Left lung (tissue), 4 donors: ENCODE measurements at regions not wholly inside any gene's neighbourhood (a gene's known extent, or its start where the extent isn't known, plus 50 kb on each side); places are given as distances from the start of the nearest gene placed in this dataset.

ENCODE experiments used
- ATAC-seq: fragments of 200-7000 bp; cut with Tn5 transposase; one replicate; pipeline ENCODE4 v1.9.1; 2020; ENCODE audit warnings: moderate library complexity
- DNase-seq, 4 donors: peaks; one replicate each; pipeline ENCODE4 v3.0.0-alpha.2; 2013 to 2020
- H3K27ac ChIP-seq, 2 donors: fragments of 200-600 bp; sonication (generic) in 1 of 2; one replicate each; pipeline versions ENCODE4 v1.5.0 to v1.8.0; 2020 to 2021
- H3K27me3 ChIP-seq, 2 donors: fragments of 200-600 bp; sonication (generic) in 1 of 2; one replicate each; pipeline versions ENCODE4 v1.5.0 to v1.8.0; 2020 to 2021
- H3K36me3 ChIP-seq, 2 donors: fragments of 200-600 bp; sonication (generic) in 1 of 2; one replicate each; pipeline versions ENCODE4 v1.5.0 to v1.8.0; 2020 to 2021
- H3K4me1 ChIP-seq, 2 donors: fragments of 200-600 bp; one replicate each; pipeline ENCODE4 v1.8.0; 2021
- H3K4me3 ChIP-seq, 2 donors: fragments of 200-600 bp; sonication (generic) in 1 of 2; one replicate each; pipeline versions ENCODE4 v1.5.0 to v1.8.0; 2020 to 2021; ENCODE audit warnings: mild to moderate bottlenecking in 1 of 2
- H3K9me3 ChIP-seq, 2 donors: fragments of 200-600 bp; sonication (generic) in 1 of 2; one replicate each; pipeline versions ENCODE4 v1.5.0 to v1.8.0; 2020 to 2021
- intact Hi-C, 2 donors: fragments of 100-400 bp; cut with DNase I; formaldehyde crosslinking; loops; one replicate each; pipeline versions ENCODE4 v1.11.2 to v1.14.2; 2022
- TF ChIP-seq, protein P1 (sequence below), 2 donors: fragments of 200-600 bp; sonication (generic) in 1 of 2; IDR thresholded peaks; one replicate each; pipeline versions ENCODE4 v1.5.0 to v1.8.0; 2021; ENCODE audit warnings: antibody characterized with exemption in 2 of 2
- donor health status: DM: no; HTN: yes; CAD: no.
- donor health status: DM: no; HTN: no; CAD: no.

DNA sequence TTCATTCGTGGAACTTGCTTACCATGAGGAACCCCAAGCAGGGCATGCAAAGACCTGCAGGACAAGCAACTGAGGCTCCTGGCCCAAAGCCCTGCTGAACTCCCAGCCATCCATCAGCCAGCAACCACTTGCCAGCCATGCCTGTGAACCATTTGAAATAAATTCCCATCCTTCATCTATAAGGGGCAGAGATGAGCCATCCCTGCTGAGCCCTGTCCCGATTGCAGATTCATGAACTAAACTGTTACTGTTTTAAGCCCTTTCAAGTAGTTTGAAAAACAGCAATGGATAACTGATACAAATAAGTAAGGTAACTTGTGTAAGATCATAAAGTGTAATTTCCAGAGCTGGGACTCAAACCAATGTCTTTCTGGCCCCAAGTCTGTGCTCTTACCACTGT, 114.4 kb upstream of the WSCD1 start:
- H3K27ac ChIP-seq = no peak overlapping the region
- ATAC-seq (no peak), DNase-seq (no peak)
- TF ChIP-seq, protein P1, sequence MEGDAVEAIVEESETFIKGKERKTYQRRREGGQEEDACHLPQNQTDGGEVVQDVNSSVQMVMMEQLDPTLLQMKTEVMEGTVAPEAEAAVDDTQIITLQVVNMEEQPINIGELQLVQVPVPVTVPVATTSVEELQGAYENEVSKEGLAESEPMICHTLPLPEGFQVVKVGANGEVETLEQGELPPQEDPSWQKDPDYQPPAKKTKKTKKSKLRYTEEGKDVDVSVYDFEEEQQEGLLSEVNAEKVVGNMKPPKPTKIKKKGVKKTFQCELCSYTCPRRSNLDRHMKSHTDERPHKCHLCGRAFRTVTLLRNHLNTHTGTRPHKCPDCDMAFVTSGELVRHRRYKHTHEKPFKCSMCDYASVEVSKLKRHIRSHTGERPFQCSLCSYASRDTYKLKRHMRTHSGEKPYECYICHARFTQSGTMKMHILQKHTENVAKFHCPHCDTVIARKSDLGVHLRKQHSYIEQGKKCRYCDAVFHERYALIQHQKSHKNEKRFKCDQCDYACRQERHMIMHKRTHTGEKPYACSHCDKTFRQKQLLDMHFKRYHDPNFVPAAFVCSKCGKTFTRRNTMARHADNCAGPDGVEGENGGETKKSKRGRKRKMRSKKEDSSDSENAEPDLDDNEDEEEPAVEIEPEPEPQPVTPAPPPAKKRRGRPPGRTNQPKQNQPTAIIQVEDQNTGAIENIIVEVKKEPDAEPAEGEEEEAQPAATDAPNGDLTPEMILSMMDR (IDR thresholded peaks at IDR 0.05) = no peak
- H3K27me3 ChIP-seq = peaks cover 0 to 36% of the 10 kb centered on the region in 2 donors
- H3K4me3 ChIP-seq = no peak overlapping the region
- intact Hi-C loops = no loop called here
- peaks cover 0 to 26% of the 10 kb centered on the region in 2 donors for H3K9me3 ChIP-seq
- no peaks in the 10 kb centered on the region for H3K36me3 ChIP-seq
- no peaks in the 10 kb centered on the region for H3K4me1 ChIP-seq

DNA sequence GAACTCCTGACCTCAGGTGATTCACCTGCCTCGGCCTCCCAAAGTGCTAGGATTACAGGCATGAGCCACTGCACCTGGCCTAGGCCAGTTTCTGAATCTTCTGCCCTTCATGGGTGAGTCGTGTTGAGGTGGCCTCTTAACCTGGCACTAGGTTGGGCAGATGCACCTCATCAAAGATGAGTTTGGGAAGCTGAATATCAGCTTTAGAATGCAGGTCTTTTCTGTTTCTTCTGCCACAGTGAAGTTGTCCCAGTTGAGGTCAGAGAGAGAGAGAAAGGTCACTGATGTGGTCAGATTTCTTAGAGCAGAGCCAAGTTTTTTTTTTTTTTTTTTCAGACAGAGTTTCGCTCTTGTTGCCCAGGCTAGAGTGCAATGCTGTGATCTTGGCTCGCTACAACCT, 111.3 kb upstream of the WSCD1 start:
- ATAC-seq (no peak), DNase-seq (no peak)
- TF ChIP-seq, protein P1 (IDR thresholded peaks at IDR 0.05) = no peak
- intact Hi-C loops = no loop called here
- H3K4me3 ChIP-seq = no peak overlapping the region
- H3K27me3 ChIP-seq = peaks cover 0 to 30% of the 10 kb centered on the region in 2 donors
- H3K27ac ChIP-seq = no peak overlapping the region
- no peaks in the 10 kb centered on the region for H3K4me1 ChIP-seq
- peaks cover 0 to 26% of the 10 kb centered on the region in 2 donors for H3K9me3 ChIP-seq
- H3K36me3 ChIP-seq = no peaks in the 10 kb centered on the region

DNA sequence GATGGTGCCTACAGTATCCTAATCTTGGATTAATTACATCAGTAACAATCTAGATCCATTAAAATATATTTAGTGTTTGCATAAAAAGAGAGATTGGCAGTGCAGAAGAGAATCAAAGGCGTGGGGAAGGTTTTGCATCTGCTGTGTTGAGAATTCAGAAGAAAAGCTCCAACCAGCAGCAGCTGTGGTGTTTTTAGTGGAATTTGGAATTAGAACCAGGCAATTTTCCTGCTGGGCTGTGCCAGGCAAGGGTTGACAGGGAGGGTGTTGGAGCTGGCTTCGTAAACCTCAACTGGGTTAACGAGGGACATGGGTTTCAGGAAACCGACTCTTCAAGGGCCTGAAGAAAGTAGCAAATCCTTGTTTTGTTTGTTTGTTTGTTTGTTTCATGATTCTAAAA, 107.8 kb upstream of the WSCD1 start:
- intact Hi-C loops = no loop called here
- Histone ChIP-seq H3K9me3 (peaks cover 0 to 2% of the 10 kb centered on the region in 2 donors), H3K4me3 (no peak overlapping the region), H3K4me1 (no peaks in the 10 kb centered on the region), H3K36me3 (no peaks in the 10 kb centered on the region), H3K27me3 (peaks cover 0 to 30% of the 10 kb centered on the region in 2 donors), H3K27ac (no peak overlapping the region)
- DNase-seq = no peak
- TF ChIP-seq, protein P1 (IDR thresholded peaks at IDR 0.05) = no peak
- no peak for ATAC-seq

DNA sequence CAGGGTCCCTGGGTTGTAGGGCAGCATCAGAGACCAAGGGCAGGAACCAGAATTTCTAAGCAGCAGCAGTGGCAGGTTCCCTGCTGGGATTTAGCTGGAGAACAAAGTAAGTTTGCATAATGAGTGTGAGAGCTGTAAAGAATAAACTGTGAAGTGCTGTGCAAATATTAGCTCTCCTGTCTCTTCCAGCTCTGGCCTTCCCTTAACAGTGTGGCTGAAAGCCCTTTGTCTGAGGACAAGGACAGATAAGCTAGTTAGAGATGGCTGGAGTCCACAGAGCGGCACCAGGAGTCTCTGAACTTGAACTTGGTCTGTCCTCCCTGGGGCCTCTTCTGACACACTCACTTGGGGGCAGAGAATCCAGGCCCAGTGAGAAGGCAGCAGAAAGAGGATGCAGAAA, 98.2 kb upstream of the WSCD1 start:
- intact Hi-C loops = no loop called here

DNA sequence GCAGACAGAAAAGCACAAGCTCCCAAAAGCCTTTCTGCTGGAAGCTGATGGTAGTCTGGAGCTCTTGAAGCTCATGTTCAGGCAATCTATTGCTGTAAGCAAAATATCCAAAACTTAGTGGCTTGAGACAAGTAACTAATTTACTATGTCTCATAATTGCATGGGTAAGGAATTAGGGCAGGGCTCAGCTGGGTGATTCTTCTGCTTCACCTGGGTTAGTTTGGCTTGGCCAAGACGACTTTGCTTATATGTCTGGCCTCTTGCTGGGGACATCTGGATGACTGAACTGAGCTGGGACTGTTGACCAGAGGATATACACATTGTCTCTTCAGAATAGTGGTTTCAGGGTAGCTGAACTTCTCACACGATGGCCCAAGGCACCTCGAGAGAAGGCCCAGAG, 96.8 kb upstream of the WSCD1 start:
- Histone ChIP-seq H3K9me3 (peaks cover 0 to 23% of the 10 kb centered on the region in 2 donors), H3K4me1 (no peaks in the 10 kb centered on the region), H3K4me3 (no peak overlapping the region), H3K27ac (no peak overlapping the region), H3K27me3 (peaks cover 0 to 5% of the 10 kb centered on the region in 2 donors), H3K36me3 (no peaks in the 10 kb centered on the region)
- DNase-seq (no peak), ATAC-seq (no peak)
- TF ChIP-seq, protein P1 (IDR thresholded peaks at IDR 0.05) = no peak
- intact Hi-C loops = no loop called here

More for the DNA sequence above, 98.2 kb upstream of the WSCD1 start:
- H3K4me3 ChIP-seq = no peak overlapping the region
- H3K9me3 ChIP-seq = peaks cover 0 to 31% of the 10 kb centered on the region in 2 donors
- TF ChIP-seq, protein P1 (IDR thresholded peaks at IDR 0.05) = no peak
- no peak overlapping the region for H3K27ac ChIP-seq
- H3K36me3 ChIP-seq = no peaks in the 10 kb centered on the region
- H3K27me3 ChIP-seq = no peaks in the 10 kb centered on the region
- no peaks in the 10 kb centered on the region for H3K4me1 ChIP-seq
- ATAC-seq (peak; percentile 69), DNase-seq (peak in 1 of 4 donors; percentile 2)
